GM21381 (cell line): ENCODE measurements at regions not wholly inside any gene's neighbourhood (a gene's known extent, or its start where the extent isn't known, plus 50 kb on each side); places are given as distances from the start of the nearest gene placed in this dataset.
A peak's percentile ranks its signal among the peaks of the same experiment; 100 is the strongest.
"Not testable (repeated sequence)": the region's sequence is repeated elsewhere in the genome, so short reads cannot be mapped to it uniquely, and the experiment has no call there.

Experiments
- ATAC-seq: cut with Tn5 transposase; IDR thresholded peaks from one replicate; pipeline ENCODE4 v1.9.1; 2021; ENCODE audit warnings: mild to moderate bottlenecking, moderate library complexity; ENCODE audit not compliant: unreplicated experiment

- ATAC-seq, result peak; percentile 76
Observed at GRCh38 chr7:128561116-128561722, 84.7 kb downstream of the METTL2B start.

- not testable (repeated sequence) for ATAC-seq
Observed at GRCh38 chr7:128562795-128563194, 86.2 kb downstream of the METTL2B start.

GRCh38 chr7:128564123-128564700 is 87.7 kb downstream of the METTL2B start:
- not testable (repeated sequence) for ATAC-seq

- ATAC-seq, result not testable (repeated sequence)
Observed at GRCh38 chr7:128564932-128565864, 88.7 kb downstream of the METTL2B start.

- ATAC-seq, result not testable (repeated sequence)
Observed at GRCh38 chr7:128575277-128575676, 96.8 kb upstream of the GARIN1A start.

GRCh38 chr7:128576953-128577352 is 95.1 kb upstream of the GARIN1A start:
- not testable (repeated sequence) for ATAC-seq

GRCh38 chr7:128579843-128580242 is 92.2 kb upstream of the GARIN1A start:
- not testable (repeated sequence) for ATAC-seq

GRCh38 chr7:128581100-128581499 is 91.0 kb upstream of the GARIN1A start:
- not testable (repeated sequence) for ATAC-seq

- ATAC-seq, result not testable (repeated sequence)
Observed at GRCh38 chr7:128581825-128582561, 90.1 kb upstream of the GARIN1A start.

GRCh38 chr7:128586715-128587114 is 85.4 kb upstream of the GARIN1A start:
- ATAC-seq, result not testable (repeated sequence)

- no peak for ATAC-seq
Observed at GRCh38 chr7:128591705-128592104, 80.4 kb upstream of the GARIN1A start.

GRCh38 chr7:128592209-128592608 is 79.9 kb upstream of the GARIN1A start:
- not testable (repeated sequence) for ATAC-seq

- ATAC-seq, result not testable (repeated sequence)
Observed at GRCh38 chr7:128594061-128594460, 78.0 kb upstream of the GARIN1A start.

GRCh38 chr7:128596336-128597128 is 75.6 kb upstream of the GARIN1A start:
- not testable (repeated sequence) for ATAC-seq

- not testable (repeated sequence) for ATAC-seq
Observed at GRCh38 chr7:128598946-128599345, 73.1 kb upstream of the GARIN1A start.

- ATAC-seq, result peak; percentile 81
Observed at GRCh38 chr7:128608678-128609421, 63.2 kb upstream of the GARIN1A start.

GRCh38 chr7:128613366-128613765 is 58.7 kb upstream of the GARIN1A start:
- ATAC-seq, result not testable (repeated sequence)

GRCh38 chr7:128614812-128615211 is 57.3 kb upstream of the GARIN1A start:
- ATAC-seq, result not testable (repeated sequence)

GRCh38 chr7:128616799-128617198 is 55.3 kb upstream of the GARIN1A start:
- ATAC-seq, result not testable (repeated sequence)
